ENCODE measurements at regions not wholly inside any gene's neighbourhood (a gene's known extent, or its start where the extent isn't known, plus 50 kb on each side); places are given as distances from the start of the nearest gene placed in this dataset.

DNA sequence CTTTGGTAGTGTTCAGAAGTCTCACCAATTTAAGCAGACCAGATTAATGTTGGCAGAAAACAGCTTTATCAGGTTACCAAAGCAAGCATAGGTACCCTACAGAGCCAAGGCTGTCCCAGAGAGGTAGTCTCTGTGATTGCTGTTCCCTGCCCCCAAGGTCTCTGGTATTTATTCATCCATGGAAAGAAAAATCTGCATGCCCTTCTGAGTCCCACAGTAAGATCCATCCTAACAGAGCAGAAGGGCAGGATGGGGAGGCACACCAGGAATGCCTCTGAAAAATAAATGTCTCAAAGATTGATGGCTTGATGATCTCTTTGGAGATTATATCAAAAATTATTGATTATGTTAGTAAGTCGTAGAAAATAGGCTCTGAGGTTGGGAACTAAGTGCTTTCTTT is 122.8 kb downstream of the FAT3 start:
- TF ChIP-seq, protein P1, sequence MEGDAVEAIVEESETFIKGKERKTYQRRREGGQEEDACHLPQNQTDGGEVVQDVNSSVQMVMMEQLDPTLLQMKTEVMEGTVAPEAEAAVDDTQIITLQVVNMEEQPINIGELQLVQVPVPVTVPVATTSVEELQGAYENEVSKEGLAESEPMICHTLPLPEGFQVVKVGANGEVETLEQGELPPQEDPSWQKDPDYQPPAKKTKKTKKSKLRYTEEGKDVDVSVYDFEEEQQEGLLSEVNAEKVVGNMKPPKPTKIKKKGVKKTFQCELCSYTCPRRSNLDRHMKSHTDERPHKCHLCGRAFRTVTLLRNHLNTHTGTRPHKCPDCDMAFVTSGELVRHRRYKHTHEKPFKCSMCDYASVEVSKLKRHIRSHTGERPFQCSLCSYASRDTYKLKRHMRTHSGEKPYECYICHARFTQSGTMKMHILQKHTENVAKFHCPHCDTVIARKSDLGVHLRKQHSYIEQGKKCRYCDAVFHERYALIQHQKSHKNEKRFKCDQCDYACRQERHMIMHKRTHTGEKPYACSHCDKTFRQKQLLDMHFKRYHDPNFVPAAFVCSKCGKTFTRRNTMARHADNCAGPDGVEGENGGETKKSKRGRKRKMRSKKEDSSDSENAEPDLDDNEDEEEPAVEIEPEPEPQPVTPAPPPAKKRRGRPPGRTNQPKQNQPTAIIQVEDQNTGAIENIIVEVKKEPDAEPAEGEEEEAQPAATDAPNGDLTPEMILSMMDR (IDR thresholded peaks at IDR 0.05): no peak
- TF ChIP-seq POLR2AphosphoS5 (IDR thresholded peaks at IDR 0.05; ENCODE audit: low read depth, low read length) (no peak), TCF7L2 (IDR thresholded peaks at IDR 0.05; ENCODE audit: low read depth, low read length) (no peak), SIN3A (IDR thresholded peaks at IDR 0.05; ENCODE audit: borderline replicate concordance, insufficient read depth, low read depth, low read length) (no peak)

All from Panc1 (cell line).